H1 (cell line): ENCODE measurements at regions not wholly inside any gene's neighbourhood (a gene's known extent, or its start where the extent isn't known, plus 50 kb on each side); places are given as distances from the start of the nearest gene placed in this dataset.

Experiments
- CHD2 ChIP-seq: IDR thresholded peaks from 2 replicates; pipeline ENCODE4 v1.6.1; 2012; ENCODE audit warnings: low read length, improper control_type of control experiment
- NRF1 ChIP-seq: IDR thresholded peaks from 2 replicates; pipeline ENCODE4 v1.6.1; 2011; ENCODE audit warnings: mild to moderate bottlenecking, low read depth, low read length, improper control_type of control experiment
- POLR2A ChIP-seq, 2 experiments: IDR thresholded peaks; 1 replicate in 1 of 2; 2 replicates in 1 of 2; pipeline ENCODE4 v1.6.1; 2011; ENCODE audit warnings: low read depth in 2 of 2, low read length in 2 of 2, mild to moderate bottlenecking in 2 of 2; ENCODE audit errors: control extremely low read depth in 1 of 2
- RAD21 ChIP-seq, 2 experiments: IDR thresholded peaks in 1 of 2; conservative IDR thresholded peaks in 1 of 2; 2 replicates each; pipeline ENCODE4 v1.6.1; 2011; ENCODE audit warnings: low read depth in 2 of 2, low read length in 2 of 2, improper control_type of control experiment in 1 of 2, inconsistent platforms in 1 of 2, mild to moderate bottlenecking in 1 of 2, moderate library complexity in 1 of 2
- SIX5 ChIP-seq: IDR thresholded peaks from 2 replicates; pipeline ENCODE4 v1.6.1; 2011; ENCODE audit warnings: mild to moderate bottlenecking, low read depth, low read length
- SP1 ChIP-seq: IDR thresholded peaks from 2 replicates; pipeline ENCODE4 v1.6.1; 2011; ENCODE audit warnings: low read depth, low read length
- TAF1 ChIP-seq: IDR thresholded peaks from 2 replicates; pipeline ENCODE4 v1.6.1; 2011; ENCODE audit warnings: mild to moderate bottlenecking, low read depth, low read length
- TAF7 ChIP-seq: optimal IDR thresholded peaks from 2 replicates; pipeline ENCODE3; 2011; ENCODE audit warnings: low read depth, mild to moderate bottlenecking, inconsistent platforms, low read length, moderate library complexity, borderline replicate concordance
- YY1 ChIP-seq: IDR thresholded peaks from 2 replicates; pipeline ENCODE4 v1.6.1; 2011; ENCODE audit warnings: low read depth, mild to moderate bottlenecking, low read length
- TF ChIP-seq, protein P1 (sequence below), 3 experiments: IDR thresholded peaks; 1 replicate in 2 of 3; 2 replicates in 1 of 3; pipeline versions ENCODE4 v1.5.1 to v1.6.1; 2011; ENCODE audit warnings: low read length in 3 of 3, mild to moderate bottlenecking in 3 of 3, inconsistent platforms in 2 of 3, low read depth in 1 of 3, moderate library complexity in 1 of 3; ENCODE audit not compliant: insufficient read depth in 1 of 3; ENCODE audit errors: control extremely low read depth in 1 of 3
- TF ChIP-seq, protein P2 (sequence below): IDR thresholded peaks from 2 replicates; pipeline ENCODE4 v1.6.1; 2011; ENCODE audit warnings: low read length, improper control_type of control experiment

DNA sequence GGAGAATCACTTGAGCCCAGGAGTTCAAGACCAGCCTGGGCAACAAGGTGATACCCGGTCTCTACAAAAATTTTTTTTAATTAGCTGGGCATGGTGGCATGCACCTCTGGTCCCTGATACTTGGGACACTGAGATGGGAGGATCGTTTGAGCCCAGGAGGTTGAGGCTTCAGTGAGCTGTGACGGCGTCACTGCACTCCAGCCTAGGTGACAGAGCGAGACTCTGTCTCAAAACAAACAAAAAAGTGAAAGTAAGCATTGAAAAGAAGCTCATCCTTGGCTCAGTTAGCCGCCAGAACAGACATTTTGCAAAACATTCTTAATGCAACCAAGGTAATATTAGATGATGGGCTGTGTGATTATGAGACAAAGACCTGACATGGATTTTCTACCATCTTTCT is 223.3 kb upstream of the VCX3A start:
- no peak for TF ChIP-seq POLR2A (IDR thresholded peaks at IDR 0.05; ENCODE audit: control extremely low read depth in 1 of 2, low read depth in 2 of 2, low read length in 2 of 2)
- TF ChIP-seq, protein P1, sequence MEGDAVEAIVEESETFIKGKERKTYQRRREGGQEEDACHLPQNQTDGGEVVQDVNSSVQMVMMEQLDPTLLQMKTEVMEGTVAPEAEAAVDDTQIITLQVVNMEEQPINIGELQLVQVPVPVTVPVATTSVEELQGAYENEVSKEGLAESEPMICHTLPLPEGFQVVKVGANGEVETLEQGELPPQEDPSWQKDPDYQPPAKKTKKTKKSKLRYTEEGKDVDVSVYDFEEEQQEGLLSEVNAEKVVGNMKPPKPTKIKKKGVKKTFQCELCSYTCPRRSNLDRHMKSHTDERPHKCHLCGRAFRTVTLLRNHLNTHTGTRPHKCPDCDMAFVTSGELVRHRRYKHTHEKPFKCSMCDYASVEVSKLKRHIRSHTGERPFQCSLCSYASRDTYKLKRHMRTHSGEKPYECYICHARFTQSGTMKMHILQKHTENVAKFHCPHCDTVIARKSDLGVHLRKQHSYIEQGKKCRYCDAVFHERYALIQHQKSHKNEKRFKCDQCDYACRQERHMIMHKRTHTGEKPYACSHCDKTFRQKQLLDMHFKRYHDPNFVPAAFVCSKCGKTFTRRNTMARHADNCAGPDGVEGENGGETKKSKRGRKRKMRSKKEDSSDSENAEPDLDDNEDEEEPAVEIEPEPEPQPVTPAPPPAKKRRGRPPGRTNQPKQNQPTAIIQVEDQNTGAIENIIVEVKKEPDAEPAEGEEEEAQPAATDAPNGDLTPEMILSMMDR (IDR thresholded peaks at IDR 0.05; ENCODE audit: control extremely low read depth in 1 of 3, insufficient read depth in 1 of 3, low read depth in 1 of 3, low read length in 3 of 3): no peak
- TF ChIP-seq CHD2: no peak
- TF ChIP-seq TAF1: no peak
- TF ChIP-seq, protein P2, sequence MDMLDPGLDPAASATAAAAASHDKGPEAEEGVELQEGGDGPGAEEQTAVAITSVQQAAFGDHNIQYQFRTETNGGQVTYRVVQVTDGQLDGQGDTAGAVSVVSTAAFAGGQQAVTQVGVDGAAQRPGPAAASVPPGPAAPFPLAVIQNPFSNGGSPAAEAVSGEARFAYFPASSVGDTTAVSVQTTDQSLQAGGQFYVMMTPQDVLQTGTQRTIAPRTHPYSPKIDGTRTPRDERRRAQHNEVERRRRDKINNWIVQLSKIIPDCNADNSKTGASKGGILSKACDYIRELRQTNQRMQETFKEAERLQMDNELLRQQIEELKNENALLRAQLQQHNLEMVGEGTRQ: no peak
- no peak for TF ChIP-seq YY1
- TF ChIP-seq SP1: no peak
- TF ChIP-seq RAD21 (IDR thresholded peaks at IDR 0.05 in 1 of 2, conservative IDR thresholded peaks at IDR 0.05 in 1 of 2; ENCODE audit: low read depth in 2 of 2, low read length in 2 of 2): no peak
- no peak for TF ChIP-seq SIX5
- no peak for TF ChIP-seq NRF1
- no peak for TF ChIP-seq TAF7
